NCI-H446 treated with DMSO at 0.1 percent for 48 hours (cell line): ENCODE measurements at regions not wholly inside any gene's neighbourhood (a gene's known extent, or its start where the extent isn't known, plus 50 kb on each side); places are given as distances from the start of the nearest gene placed in this dataset.
"Not testable (repeated sequence)": the region's sequence is repeated elsewhere in the genome, so short reads cannot be mapped to it uniquely, and the experiment has no call there.

ENCODE experiments used
- DNase-seq: peaks from one replicate; lab custom pipeline; 2025; lab: John Stamatoyannopoulos, UW

- no peak for DNase-seq
These were observed 212.5 kb downstream of the TANC2 start for GRCh38 chr17:63178530-63178929.

- no peak for DNase-seq
These were observed 215.8 kb downstream of the TANC2 start for GRCh38 chr17:63181856-63182255.

DNA sequence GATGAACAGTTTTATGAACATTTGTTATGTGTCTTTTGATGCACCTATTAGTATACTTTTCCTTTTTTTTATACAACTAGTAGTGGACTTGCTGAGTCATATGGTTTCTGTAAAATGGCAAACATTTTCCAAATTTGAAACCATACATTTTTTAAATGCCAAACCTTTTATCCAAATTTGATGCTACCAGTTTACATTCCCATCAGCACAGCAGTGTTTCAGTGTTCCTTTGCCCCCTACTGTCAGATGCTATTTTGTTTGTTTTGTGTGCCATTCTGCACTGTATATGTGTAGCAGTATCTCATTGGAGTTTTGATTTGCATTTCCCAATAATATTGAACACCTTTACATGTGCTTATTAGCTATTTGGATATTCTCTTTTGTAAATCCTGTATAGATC lies 219.4 kb downstream of the TANC2 start:
- DNase-seq, result no peak

GRCh38 chr17:63189082-63189481 lies 223.0 kb downstream of the TANC2 start:
- no peak for DNase-seq

- DNase-seq, result no peak
These were observed 223.9 kb downstream of the TANC2 start for GRCh38 chr17:63189930-63190329.

DNA sequence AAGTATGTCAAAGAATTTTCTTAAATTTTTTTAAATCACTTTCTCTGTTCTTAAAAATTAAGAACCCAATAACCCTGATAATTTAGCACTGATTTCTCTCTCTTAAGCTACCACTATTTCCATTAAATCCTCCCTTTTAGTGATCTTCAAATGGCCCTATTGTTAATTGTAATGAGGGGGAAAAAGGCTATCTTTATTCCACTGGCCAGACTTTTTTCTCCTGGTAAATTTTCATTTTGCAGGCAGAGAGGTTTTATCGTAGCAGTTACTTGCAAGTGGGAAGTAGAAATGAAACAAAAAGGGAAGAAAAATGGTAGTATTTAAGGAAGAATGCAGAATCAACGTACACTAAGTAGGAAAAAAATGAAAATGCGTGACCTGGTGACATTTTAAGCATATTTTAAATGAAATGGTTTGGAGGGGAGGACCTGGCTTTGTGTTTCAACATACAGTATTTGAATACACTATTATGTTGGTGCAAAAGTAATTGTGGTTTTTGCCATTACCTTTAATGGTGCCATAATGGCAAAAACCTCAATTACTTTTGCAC lies 224.9 kb downstream of the TANC2 start:
- no peak for DNase-seq

DNA sequence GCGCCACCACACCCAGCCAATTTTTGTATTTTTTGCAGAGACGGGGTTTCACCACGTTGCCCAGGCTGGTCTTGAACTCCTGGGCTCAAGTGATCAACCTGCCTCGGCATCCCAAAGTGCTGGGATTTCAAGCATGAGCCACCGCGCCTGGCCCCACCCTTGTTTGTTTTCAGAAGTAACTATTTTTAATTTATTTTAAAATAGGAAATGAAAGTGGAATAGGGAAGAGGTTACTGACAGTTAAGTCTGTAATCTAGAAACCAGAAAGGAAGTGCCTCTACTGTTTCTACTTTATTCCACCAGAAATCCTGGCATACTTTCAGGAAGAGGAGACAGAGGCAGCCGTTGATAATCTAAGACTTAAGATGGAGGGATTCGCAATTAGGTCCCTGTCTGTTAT lies 225.6 kb downstream of the TANC2 start:
- DNase-seq, result no peak

DNA sequence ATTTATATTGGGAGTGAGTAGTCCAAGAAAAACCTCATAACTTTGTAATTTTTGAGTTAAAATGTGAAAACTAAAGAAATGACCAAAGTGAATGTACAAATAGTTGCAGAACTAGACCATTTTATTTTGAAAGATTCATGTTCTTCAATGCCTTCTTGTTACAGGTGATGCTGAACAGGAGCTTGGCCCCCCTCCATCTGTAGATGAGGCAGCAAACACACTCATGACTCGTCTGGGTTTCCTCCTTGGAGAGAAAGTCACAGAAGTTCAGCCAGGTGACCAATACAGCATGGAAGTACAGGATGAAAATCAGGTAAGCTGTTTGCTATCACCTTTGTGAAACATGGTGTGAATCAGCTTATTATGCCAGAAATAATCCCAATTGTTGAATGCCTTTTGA lies 227.8 kb downstream of the TANC2 start:
- DNase-seq, result no peak

- DNase-seq, result no peak
These were observed 230.8 kb downstream of the TANC2 start for GRCh38 chr17:63196772-63197335.

GRCh38 chr17:63203652-63204051 lies 237.6 kb downstream of the TANC2 start:
- no peak for DNase-seq

DNA sequence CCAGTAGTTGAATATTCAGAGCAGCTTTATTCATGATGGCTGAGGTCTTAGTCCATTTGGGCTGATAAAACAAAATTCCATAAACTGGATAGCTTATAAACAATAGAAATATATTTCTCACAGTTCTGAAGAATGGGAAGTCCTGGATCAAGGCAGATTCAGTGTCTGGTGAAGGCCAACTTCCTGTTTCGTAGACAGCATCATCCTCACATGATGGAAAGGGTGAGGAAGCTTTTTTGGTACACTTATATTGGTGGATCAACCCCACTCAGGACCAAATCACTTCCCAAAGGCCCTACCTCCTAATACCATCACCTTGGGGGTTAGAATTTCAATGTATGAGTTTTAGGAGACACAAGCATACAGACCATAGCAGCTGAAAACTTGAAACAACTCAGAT lies 224.2 kb downstream of the CYB561 start:
- DNase-seq, result no peak

- no peak for DNase-seq
These were observed 223.5 kb downstream of the CYB561 start for GRCh38 chr17:63222655-63223054.

- no peak for DNase-seq
These were observed 222.7 kb downstream of the CYB561 start for GRCh38 chr17:63223212-63223911.

- no peak for DNase-seq
These were observed 221.5 kb downstream of the CYB561 start for GRCh38 chr17:63224644-63225043.

GRCh38 chr17:63226720-63227119 lies 219.4 kb downstream of the CYB561 start:
- DNase-seq, result not testable (repeated sequence)

DNA sequence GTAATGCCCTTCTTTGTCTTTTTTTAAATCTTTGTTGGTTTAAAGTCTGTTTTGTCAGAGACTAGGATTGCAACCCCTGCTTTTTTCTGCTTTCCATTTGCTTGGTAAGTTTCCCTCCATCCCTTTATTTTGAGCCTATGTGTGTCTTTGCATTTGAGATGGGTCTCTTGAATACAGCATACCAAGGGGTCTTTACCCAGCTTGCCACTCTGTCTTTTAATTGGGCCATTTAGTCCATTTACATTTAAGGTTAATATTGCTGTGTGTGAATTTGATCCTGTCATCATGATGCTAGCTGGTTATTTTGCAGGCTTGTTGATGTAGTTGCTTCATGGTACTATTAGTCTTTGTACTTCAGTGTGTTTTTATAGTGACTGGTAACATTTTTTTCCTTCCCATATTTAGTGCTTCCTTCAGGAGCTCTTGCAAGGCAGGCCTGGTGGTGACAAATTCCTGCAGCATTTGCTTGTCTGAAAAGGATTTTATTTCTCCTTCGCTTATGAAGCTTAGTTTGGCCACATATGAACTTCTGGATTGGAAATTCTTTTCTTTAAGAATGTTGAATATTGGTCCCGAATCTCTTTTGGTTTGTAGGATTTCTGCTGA lies 215.0 kb downstream of the CYB561 start:
- not testable (repeated sequence) for DNase-seq

- DNase-seq, result no peak
These were observed 213.4 kb downstream of the CYB561 start for GRCh38 chr17:63232565-63233310.

DNA sequence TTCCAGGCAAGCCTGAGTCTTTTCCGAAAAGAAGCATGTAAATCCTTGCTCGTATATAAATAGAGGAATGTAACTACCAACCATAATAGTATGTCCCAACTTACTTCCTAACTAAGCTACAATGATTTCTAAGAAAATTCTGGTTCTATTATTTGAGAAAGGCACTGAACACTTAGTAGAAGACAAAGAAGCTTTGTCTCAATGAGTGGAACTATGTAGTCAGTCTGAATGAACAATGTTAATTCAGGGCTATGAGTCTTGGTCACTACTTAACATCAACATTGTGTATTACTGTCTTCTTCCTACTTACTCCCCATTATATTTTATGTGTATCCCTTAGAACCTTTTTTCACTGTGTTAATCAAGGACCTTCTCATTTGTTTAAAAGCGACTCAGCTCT lies 206.0 kb downstream of the CYB561 start:
- no peak for DNase-seq

GRCh38 chr17:63246344-63246743 lies 199.8 kb downstream of the CYB561 start:
- DNase-seq, result no peak

GRCh38 chr17:63247706-63248105 lies 198.4 kb downstream of the CYB561 start:
- no peak for DNase-seq

- no peak for DNase-seq
These were observed 196.7 kb downstream of the CYB561 start for GRCh38 chr17:63249256-63250004.

DNA sequence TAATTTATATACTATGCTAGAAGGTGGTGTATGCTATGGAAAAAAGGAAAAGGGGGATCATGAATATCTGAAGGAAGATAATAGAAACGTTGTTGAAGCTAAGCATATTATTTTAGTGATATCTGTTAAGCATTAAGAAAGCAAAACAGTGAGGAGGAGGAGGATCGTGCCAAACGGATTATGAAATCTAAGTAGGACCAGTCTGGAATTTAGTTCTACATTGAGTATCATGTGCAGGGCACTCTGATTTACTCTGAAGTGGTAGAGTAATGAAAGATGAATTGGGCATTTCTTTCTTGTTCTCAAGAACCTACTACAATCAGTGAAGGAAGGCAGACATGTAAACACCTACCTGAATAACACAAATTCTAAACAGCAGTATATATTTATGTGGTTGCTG lies 195.3 kb downstream of the CYB561 start:
- no peak for DNase-seq
